HG03439 (cell line): ENCODE measurements at regions not wholly inside any gene's neighbourhood (a gene's known extent, or its start where the extent isn't known, plus 50 kb on each side); places are given as distances from the start of the nearest gene placed in this dataset.
"Not testable (repeated sequence)": the region's sequence is repeated elsewhere in the genome, so short reads cannot be mapped to it uniquely, and the experiment has no call there.

Source experiments
- ATAC-seq: cut with Tn5 transposase; IDR thresholded peaks from one replicate; pipeline ENCODE4 v1.9.1; 2021; ENCODE audit warnings: mild to moderate bottlenecking, moderate library complexity; ENCODE audit not compliant: unreplicated experiment

DNA sequence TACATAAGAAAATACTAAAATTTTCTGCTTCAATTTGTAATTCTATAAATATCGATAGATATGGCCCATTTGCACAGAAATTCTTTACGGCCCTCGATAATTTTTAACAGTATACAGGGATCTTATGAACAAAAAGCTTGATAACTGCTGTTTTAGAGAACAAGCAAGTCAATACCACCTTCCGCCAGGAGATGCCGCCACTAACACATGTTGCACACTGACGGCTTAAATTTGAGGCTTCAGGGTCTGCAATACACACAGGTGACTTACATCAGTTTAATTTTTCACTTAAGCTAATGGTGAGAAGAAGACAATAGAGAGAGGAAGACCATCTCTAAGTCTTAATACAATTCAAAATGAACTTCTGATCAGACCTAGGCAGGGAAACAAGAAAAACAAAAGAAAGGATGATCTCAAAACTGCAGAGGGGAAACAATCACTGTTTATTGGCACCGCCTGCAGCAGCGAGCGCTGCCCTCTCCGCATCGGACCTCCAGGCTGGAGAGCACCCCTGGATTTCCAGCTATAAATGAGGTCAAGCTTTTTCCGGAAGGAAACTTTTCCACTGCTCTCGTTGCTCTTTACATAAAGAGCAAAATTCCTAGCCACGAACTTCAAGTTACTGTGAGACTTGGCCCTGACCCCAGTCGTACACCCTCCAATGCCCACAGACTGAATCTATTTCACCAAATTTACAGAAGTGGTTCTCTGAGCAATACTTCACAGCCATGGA is 53.9 kb downstream of the OTOR start:
- ATAC-seq, result no peak

DNA sequence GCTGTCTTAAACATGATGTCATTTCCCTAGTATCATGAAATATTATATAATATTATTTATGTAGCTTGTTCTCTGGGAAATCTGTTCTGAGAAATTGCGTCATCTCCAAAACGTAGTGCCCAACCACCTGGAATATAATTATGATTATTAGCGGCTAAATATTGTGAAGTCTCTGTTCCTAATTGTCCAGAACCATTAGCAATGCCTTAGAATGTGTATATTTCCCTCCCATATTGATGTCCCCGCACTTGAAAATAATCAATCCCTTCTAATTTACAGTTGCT is 54.4 kb downstream of the OTOR start:
- no peak for ATAC-seq

DNA sequence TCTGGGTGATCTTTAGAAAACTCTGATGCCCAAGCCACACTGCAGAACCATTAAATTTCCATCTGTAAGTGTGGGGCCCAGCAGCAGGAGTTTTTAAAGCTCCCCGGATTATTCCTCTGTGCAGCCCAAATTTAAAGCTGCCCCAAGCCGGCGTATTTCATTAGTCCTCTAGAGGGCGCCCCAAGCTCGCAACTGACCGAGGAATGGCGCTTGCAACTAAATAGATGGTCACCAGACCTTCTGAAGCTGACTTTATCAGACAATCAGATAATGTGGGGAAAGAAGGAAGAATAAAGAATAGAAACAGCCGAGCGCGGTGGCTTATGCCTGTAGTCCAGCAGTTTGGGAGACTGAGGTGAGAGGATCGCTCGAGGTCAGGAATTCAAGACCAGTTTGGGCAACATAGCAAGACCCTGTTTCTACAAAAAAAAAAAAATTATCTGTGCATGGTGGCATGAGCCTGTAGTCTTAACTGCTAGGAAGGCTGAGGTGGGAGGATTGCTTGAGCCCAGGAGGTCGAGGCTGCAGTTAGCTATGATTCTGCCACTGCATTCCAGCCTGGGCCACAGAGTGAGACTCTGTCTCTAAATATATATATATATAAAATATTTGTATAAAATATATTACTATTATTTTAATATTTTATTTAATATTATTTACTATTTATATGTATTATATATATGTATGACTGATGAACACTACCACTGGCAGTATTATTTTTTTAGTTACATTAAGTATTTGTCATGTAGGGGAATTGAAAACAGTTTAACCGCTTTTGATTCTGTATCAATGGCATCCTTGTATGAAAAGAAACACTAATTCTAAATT is 56.0 kb downstream of the OTOR start:
- no peak for ATAC-seq

DNA sequence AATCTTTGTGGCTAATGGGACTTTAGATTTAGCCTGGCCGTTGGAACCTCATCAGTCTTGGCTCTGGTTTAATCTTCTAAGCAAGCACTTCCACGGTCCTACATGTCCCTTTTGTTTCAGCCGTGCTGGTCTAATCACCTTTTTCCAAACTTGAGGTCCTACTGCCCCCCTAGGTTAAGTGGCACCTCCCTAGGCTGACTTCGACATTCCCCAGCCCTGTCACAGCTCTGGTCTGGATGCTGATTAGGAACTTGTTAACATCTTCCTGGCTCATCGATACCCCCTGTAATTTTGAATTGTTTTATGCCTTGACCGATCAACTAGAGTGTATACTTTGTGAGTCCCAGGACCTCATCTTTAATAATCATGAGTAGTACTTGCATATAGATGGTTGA is 56.6 kb downstream of the OTOR start:
- ATAC-seq, result no peak

DNA sequence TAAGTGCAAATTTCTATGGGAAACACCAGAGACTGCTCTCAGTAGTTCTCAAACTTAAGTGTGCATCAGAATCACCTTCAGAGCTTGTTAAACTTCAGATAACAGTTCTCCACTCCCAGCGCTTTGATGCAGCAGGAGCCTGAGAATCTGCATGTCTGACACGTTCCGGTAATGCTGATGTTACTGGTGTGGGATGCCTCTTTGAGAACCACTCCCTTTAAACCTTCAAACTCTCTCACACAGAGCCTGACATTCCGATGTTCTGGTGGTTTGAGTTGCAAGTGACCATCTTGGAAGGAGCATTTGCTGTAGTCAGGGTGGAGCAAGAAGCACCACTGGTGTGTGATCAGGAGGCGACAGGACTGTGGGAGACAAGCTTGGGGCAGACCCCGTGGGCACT is 57.9 kb downstream of the OTOR start:
- no peak for ATAC-seq

DNA sequence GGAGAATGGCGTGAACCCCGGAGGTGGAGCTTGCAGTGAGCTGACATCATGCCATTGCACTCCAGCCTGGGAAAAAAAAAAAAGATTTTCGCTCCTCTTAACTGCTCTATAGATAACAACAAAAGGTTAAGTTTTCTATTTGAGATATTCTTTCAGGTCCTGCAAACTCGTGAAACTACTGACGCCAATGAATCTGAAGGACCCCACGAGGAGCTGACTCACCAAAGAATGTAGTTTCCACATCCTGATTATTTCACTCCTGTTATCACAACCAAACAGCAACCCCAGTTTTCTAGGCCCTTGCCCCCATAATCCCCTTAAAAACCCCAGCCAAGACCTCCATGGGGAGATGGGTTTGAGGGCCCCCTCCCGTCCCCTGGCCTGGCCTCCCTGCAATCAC is 58.7 kb downstream of the OTOR start:
- ATAC-seq, result no peak

DNA sequence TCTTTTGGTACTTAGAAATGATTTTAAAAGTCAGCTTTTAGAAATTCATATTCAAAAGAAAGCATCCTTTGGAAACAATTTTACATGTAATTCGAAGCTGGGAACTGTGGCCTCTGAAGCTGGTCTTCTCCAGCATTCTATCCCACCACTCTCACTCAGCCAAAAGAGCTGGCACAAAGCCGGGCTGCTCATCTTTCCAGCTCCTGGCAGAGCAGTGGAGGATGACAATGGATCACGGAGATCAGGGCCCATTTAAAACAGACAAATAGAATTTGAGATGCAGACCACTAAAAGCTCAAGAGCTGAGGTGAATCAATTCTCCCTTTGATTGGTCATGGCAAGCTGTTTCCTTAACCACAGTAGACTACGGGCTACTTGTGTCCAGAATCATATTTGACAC is 60.6 kb downstream of the OTOR start:
- no peak for ATAC-seq

DNA sequence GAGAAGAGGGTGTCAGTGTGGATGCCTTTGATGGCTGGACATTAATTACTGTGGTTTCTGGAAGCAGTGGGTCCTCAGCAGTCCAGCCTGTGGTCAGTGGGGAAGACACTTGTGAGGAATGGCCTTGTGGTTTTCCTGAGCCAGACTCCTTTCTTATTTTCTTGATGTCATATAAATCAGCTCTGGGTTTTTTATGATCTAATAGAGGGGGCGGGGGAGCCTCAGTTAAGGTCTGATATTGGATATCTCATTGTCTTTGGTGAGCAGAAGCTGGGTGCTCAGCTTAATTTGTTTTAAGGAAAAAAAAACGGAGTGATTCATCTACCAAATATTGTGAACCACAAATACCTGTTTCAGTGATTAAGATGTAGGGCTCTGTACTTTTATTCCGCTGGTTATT is 62.1 kb downstream of the OTOR start:
- no peak for ATAC-seq

DNA sequence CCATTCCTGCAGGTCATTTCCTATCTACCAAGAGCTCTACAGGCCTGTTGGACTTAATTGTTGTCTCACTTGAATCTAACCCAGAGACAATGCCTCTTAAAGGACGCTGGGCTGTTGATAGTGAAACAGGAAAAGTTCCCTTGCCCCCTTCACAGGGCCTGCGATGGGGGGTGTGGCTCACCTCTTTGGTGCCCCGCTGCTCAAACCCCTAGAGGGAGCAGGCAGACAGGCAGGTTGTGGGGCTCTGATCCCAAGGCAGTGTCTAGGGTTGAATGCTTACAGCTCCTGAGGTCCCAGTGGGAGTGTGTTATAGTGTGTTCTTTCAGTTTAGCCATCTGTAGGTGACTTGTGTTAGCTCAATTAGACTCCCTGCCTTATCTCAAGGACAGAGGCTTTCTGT is 68.0 kb downstream of the OTOR start:
- no peak for ATAC-seq

DNA sequence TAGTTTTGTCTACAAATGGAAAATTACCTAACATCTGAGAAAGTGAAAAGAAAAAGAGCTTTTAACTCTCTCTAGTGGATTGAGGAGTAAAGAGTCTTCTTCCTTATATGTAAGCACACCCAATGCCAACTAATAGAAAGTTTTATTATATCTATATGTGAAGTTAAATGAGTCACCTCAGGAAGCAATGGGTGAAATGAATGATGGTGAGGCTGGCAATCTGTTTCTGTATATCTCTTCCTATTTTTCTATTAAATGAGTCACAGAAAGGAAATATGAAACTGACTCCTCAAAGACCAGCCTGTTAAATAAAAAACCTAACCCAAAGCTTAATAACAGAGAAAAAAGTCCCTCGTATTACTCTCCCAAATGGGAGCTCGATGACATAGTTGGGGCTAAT is 71.3 kb downstream of the OTOR start:
- no peak for ATAC-seq

DNA sequence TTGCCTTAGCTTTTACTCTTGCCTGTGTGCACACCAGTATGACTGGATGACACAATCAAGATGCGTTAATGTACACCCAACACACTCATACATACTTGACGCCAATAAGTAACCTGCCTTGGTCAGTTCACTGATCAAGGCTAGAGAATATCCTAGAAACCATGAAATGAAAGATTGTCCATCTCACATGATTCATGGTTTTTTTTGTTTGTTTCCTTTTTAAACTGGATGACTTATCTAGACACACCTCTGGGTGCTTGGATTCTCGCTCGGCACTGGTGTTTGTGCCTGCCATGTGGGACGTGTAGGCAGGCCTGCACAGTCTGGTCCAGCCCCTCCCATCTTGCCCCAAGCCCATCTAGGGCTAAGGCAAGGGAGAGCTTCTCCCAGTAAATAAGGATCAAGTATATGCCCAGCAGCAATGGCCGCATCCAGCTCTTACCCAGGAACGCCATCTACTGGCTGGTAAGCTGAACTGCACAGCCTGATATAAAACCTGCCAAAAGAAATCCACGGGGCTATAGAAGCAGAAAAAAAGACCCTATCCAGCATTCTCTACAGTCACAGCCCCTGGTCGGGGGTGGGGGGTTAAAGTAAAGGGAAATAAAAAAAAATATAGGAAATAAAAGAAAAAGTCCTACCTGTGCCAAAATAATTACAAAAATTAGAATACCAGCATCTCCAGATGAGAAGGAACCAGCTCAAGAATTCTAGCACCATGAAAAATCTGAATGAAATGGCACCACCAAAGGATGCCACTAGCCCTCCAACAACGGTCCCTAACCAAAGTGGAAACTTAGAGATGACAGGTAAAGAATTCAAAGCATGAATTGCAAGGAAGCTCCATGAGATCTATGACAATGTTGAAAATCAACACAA is 73.3 kb downstream of the OTOR start:
- ATAC-seq, result peak; percentile 75

DNA sequence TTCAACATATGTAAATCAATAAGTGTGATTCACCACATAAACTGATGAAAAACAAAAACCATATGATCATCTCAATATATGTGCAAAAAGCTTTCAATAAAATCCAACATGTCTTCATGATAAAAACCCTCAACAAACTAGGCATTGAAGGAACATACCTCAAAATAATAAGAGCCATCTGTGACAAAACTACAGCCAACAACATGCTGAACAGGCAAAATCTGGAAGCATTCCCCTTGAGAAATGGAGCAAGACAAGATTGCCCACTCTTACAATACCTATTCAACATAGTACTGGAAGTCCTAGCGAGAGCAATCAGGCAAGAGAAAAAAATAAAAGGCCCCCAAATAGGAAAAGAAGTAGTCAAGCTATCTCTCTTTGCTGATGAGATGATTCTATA is 76.5 kb downstream of the OTOR start:
- no peak for ATAC-seq

DNA sequence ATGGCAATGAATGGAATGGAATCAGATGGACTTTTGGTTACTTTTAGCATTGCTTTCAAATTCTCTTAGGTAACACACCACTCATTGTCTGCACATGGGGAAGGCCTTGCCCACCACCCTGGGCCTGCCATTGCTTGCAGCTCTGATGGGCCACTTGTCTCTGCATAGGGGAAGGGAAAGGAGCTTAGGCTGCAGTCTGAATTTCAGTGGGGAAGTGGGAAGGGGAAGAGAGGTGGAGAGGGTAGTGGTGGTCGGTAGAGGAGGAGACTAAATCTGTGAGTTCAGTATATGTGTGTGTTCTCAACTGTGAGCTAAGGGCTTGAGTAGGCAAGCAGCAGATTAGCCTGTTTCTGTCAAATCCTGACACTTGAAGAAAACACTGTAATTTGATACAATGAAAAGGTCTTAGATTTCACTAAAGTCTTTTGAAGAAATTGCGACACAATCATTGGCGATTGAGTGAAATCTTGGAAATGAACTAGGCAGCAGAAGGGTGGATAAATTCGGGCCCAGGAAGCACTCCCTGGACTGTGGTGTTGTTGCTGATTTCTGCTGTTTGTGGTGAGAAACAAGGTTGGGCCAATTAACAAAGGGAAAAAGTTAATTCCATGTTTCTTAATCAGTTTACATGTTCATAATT is 80.6 kb downstream of the OTOR start:
- ATAC-seq, result no peak

DNA sequence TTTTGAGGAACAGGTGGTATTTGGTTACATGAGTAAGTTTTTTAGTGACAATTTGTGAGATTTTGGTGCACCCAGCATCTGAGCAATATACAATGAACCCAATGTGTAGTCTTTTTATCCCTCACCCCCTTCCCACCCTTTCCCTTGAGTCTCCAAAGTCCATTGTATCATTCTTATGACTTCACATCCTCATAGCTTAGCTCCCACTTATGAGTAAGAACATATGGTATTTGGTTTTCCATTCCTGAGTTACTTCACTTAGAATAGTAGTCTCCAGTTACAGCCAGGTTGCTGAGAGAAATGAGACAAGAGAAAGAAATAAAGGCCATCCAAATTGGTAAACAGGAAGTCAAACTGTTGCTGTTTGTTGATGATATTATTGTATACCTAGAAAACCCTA is 87.5 kb downstream of the OTOR start:
- ATAC-seq, result not testable (repeated sequence)

DNA sequence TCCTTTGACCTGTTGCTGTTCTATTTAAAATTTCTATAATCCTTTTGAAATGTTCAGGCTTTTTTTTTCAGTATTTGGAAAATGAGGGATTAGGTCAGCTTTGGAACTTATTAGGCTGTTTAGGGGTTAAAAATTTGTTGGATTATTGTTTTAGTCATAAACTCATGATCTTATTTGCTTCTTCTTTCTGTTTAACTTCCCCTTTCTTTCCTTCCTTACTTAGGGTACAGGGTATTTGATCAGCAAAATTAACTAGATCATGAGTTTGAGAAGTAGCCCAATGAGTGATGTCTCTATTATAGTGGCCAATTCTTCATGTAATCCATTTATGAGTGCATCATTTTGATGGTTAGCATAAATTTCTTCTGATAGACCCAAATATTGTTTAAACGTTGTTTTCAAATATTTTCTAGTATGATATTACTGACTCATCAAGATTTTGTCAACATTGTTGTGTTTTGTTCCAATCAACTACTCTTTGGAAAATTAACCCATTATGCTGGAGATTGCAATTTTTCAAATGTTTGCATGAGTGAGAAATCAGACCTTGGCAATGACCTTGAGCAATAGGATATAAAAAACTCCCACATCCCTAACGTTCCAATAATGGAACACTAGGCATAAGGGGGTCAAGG is 94.4 kb downstream of the OTOR start:
- no peak for ATAC-seq

DNA sequence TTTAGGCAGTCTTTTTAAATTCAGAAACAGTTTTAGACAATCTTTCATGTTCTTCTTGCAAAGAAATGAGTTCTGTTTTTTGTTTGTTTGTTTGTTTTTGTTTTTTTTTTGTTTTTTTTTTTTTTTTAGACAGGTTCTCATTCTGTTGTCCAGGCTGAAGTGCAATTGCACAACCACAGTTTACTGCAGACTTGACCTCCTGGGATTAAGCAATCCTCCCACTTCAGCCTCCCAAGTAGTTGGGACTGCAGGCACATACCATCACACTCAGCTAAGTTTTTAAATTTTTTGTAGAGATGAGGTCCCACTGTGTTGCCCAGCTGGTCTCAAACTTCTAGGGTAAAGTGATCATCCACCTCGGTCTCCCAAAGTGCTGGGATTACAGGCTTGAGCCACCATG is 96.2 kb downstream of the OTOR start:
- no peak for ATAC-seq

DNA sequence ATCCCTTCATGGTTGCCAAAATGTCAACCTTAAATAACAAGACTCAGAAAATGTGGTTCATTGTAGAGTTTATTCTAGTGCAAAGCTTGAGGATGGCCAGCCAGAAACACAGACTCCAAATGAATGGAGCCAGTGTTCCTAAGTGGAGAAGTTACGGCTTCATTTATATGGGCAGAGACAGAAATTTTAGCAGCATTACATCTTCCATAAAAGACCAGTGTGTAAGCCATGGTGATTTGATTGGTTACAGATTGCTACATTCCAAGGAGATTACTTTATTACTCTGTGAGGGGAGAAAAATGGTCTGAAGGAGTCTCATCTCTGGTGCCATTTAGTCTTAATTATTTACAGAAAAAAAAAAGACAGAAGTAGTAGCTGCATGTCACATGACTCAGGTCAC is 97.8 kb downstream of the OTOR start:
- no peak for ATAC-seq

DNA sequence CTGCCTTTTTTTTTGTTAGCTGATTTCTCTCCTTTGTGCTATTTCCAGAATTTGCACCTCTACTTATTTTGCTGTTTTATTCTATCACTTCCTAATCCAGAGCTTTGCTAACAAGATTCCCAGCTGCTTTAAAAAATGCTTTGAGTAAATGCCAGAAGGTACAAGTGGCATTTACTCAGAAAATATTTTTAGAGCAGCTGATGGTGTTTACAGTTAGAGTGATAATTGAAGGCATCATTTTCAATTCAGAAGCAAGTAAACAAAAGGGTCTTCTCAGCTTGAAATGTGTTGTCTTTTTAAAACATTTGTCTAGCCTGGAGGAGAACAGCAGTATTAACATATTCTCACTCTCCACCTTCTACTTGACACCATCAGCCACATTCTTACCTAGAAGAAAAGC is 99.9 kb downstream of the OTOR start:
- no peak for ATAC-seq

DNA sequence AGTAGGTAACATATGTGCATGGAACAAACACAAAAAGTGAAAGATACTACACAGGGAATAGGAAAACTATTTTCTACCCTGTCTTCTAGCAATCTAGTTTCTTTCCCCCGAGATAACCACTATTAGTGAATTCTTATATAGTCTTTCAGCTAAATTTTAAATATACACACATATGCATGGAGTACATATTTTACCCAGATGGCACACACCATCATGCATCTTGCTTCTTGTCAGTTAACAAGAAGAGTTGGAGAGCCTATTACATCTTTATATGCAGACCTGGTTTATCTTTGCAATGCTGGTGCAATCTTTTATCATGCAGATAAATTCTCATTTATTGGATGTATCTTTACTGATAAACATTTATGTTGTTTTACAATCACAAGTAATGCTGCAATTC is 100.4 kb downstream of the OTOR start:
- no peak for ATAC-seq

DNA sequence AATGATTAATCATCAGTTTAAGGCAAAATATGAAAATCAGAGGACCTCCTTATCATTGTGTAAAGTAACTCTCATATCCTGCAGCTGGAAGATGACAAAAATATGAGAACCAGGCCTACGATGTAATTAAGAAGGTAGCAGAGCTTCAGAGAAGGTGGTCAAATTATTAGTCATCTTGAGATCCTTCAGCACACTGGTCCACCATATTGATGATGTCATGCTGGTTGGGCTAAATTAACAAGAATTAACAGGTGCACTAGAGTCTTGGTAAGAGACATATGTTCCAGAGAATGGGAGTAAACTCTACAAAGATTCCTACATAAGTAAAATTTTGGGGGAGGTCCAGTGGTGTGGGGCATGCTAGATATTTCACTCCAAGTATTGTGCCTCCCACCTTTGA is 112.8 kb downstream of the OTOR start:
- ATAC-seq, result no peak

DNA sequence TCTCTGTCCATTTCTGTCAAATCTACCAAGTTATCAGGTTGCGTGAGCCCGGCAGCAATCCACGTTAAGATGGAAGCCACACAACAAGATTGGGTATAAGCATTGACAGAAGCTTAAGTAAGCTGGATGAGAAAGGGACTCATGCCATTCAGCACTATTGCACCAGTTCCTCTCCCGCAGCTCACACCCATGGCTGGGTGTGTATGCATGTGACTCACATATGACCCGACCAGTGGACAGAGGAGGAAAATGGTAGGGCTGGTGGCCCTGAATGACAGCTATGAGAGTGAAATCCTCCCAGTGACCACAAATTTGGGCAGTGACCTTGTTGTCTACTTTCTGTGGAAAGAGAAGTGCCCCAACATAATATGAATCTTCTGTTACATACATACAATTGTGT is 113.5 kb downstream of the OTOR start:
- ATAC-seq, result no peak
